HG03432 (cell line): ENCODE measurements at regions not wholly inside any gene's neighbourhood (a gene's known extent, or its start where the extent isn't known, plus 50 kb on each side); places are given as distances from the start of the nearest gene placed in this dataset.

Experiments used
- ATAC-seq: cut with Tn5 transposase; IDR thresholded peaks from one replicate; pipeline ENCODE4 v1.9.1; 2021; ENCODE audit warnings: mild to moderate bottlenecking, moderate library complexity; ENCODE audit not compliant: unreplicated experiment

DNA sequence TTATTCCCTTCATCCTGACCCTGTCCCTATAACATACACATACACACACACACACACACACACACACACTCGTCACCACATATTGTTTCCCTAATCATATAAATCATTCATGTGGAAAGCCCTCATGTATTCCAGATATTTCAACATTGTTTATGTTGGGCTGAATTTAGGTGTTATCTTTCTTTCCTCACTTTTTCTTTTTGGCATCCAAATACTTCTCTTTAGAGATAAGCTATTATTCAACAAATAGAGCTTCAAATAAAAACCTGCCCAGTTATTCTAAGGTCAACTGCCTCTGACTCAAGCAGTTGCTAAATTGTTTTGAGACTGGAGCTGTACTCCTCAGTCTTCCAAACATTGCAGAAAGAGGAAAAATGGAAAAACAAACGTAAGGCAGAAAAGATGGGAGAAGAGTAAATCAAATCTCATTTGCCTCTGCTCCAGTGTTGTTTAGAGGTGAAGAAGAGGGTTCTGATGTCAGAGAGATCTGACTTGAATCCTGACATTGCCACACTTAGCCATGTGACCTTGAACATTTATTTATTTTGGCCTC is 215.7 kb downstream of the GAS1 start:
- ATAC-seq, result no peak

DNA sequence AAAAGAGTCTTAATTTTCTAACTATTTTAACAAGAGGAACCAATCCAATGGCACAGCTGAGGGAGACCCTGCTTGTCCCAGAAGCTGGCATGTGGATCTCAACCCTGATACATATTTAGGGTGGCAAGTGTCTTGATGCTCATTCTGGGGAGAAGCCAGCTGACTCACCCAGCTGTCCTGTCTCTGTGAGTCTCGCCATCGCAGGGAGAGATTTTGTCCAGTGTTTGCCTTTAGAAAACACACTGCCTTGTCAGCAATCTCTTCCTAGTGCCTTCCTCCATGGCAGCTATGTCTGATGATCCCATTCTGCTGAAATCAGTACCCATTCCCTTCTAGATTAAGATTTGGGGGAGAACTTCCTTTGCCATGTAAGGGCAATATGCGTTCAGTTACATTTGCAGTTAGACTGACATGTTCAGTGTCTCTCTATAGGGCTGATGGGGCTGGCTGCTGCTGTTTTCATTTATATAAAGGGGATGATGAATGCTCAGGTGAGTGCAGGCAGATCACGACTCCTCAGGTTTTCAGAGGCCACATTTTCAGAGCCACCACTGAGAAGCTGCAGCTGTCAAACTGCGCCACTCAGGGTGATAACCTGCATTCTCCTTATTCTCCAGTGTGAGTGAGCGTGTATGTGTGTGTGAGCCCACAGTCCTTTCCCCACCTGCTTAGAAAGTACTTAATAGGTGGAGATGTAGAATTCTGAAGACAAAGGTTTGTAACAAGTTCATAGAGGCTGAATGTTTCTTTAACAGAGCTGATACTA is 217.0 kb downstream of the GAS1 start:
- no peak for ATAC-seq

DNA sequence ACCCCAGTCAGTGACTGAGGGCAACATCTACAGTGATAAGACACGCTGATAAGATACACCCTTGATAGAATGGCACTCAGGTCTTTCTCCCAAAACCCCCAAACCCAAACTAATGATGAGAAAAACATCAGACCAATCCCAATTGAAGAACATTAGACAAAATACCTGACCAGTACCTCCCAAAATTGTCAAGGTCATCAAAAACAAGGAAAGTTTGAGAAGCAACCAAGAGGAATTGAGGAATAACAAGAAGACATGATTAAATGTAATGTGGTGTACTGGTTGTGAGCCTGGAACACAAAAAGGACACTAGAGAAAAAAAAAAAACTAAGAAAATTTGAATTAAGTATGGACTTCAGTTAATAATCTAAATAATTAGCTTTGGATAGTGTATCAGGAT is 222.8 kb downstream of the GAS1 start:
- no peak for ATAC-seq

DNA sequence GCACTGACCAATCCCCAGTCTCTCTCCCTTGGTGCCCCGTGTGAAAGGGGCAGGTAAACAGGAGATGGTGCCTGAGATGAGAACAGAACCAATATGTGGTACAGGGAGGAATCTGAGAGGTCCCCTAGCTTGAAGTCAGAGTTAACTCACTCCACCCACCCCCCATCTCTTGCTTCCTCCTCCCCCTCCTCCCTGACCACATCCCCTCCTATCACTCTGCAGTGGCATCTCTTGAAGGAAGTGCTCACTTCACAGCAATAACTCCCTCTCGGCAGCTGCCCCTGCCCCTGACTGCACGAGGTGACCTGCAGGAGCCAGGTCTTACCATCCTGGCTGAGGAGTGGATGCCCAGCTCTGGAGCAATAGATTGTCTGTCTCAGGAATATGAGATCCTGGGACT is 224.0 kb downstream of the GAS1 start:
- no peak for ATAC-seq

DNA sequence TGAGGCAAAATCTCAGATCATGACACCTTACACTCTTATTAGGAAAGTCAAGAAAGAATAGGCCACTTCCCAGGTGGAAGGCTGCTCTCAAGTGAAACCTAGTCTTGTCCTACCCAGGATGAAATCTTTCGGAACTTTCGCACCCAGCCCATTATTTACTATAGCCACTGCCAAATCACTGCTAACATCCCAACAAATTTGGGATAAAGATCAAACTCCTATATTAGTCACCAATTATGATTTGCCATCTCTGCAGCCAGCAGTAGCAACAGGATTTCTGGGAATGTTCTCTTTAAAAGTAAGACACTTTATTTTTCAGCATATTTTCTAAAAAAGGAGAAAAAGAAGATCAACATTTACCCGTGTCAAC is 224.6 kb downstream of the GAS1 start:
- no peak for ATAC-seq

DNA sequence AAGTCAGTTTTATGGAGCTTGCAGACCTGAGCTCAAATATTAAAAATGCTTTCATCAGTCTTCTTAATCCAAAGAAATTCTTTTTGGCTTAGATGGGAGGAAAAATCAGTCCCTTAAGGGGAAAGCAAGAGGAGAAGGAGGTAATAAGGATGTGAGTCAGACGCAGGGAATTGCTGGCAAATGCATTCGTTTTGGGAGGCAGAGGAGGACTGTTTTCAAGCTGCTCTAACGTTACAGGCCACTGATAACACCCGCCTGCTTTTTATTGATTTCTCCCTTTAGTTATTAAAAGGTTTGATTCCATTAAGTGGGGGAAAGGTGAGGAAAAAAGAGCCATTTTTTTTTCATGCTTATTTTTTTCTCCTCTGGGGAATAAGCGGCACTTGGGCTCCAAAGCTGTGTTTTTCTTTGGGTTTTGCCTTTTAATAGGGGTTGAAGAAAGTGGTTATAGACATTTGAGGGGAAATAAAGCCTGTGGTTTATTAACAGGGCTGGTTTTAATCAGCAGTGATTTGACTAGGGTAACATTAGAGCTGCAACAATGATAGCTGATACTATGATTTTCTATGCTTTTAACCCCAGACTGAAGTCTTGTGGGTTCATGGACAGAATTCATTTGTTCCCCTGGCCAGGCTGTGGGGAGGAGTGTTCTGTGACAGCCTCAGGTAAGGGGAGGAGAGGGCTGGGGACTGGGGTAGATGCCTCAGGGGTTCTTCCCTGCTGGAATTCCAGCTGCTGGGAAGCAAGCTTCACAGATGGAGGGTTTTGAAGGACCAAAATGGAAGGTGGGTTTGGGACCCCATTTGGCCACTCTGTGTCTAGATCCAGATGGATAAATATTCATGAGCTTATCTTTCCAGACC is 225.2 kb downstream of the GAS1 start:
- ATAC-seq, result no peak

DNA sequence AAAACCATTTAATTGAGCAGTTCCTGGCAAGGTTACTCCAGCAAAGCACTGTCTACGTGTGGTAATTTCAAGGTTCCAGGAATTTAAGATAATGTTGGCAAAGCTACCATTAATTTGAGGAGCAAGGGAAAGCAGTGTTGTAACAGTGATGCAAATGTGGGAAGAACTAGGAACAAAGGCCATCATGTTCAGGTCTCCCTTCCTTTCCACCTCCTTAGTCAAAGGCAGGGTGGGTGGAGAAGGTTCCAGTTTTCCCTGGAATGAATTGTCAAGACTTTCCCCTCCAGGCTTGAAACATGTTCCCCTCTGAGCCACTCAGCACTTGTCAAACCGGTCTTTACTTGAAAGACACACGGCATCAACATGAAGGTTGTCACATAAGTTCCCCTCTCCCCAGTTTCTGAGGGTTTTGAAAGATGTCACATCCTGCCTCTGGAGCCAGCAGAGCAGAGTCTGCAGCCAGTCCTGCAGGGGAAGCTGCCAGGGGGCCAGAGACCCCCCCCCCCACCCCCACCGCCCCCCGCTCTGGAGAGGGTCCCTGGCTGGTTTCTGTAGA is 226.0 kb downstream of the GAS1 start:
- ATAC-seq, result no peak

DNA sequence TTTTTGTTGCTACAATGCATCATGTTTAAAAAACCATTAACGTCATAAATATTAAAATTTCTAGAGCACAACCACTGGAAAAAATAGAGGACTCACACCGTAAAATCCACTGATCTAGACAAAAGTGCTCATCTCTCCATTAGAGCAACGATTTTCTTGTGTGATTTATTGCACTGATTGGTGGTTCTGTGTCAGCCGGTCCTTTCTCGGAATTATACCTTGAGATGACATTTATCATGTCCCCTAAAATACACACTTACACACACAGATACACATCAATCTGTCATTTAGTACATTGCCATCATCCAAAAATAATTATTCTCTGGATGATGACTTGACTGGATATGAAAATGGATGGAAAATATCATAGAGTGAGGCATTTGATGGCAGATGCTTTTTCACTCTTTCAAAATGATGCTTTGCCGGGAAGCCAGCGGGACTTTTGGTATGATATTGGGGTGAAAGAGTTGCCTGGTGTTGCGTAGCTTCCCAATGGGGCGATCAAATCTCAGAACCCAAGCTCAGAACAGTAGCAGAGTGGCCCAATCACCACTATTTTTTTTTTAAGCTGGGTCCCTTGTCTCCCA is 226.6 kb downstream of the GAS1 start:
- ATAC-seq, result no peak

DNA sequence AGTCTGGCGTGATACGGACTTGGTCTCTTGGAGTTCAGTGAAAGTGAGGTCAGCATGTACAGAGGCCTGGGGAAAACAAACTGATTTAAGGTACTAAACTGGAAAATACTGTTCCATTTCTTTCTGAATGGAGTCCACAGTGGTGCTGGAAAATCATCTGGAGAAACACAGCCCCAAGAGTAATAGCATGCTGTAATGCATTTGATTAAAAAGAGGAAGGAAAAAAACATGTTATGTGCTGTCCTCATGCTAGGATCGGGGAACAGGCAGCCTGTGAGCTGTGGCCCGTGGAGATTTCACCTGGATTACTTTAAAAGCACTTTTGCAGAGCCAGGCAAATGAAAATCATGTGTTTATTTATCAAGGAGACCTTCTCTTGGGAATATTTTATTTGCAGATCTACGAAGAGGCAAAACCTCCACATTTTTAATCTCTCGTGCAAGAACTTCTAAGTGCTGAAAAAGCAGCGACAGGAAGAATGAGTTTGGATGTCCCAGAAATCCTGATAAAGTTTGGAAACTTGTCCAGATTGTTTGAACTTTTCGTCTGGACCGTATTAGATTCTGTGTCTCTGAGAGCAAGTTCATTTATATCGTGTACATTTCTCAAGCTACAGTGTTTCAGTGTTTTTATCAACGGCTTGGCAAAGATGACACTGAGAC is 228.8 kb downstream of the GAS1 start:
- no peak for ATAC-seq

DNA sequence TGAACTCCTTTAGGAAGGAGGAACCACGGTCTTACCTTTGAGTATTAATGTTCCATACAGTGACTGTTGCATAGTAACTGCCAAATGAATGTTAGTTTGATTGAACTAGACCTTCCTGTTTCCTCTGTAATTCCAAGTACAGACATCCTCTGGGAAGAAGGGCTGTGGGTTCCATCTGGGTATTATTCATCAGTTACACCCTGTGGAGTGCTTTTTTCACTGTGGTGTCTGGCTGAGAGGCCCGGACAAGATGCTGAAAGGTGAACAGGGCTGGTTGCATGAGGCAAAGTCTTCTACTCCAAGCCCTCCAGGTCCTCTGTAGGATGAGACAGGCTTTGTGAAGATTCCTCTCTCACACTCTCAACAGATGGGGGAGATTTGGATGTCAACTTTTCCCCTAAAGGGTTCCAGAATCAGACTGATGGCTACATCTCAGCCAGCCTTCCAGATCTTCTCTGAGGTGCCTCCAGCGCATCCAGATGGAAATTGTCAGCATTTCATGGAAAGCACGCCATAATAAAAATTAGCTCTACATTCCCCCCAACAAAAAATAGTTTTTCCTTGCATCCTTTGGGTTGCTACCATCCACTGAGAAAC is 230.9 kb downstream of the GAS1 start:
- ATAC-seq, result no peak

DNA sequence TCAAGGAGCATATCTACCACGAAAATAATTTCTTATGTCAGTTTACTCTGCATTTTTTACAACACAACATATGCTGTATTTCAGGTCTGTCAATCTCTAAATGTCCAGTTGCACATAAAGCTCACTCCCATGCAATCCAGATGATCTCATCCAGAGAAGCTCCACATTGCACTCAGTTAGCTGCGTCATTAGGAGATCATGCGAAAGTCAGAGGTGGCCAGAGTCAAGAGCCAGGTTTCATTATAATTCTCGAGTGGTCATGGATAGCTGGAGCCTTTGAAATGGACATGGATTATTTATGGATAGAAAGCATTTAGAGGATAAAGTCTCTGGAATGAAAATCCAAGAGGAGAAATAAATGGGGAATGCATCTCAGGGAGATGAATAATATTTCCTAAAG is 232.3 kb downstream of the GAS1 start:
- ATAC-seq, result no peak

DNA sequence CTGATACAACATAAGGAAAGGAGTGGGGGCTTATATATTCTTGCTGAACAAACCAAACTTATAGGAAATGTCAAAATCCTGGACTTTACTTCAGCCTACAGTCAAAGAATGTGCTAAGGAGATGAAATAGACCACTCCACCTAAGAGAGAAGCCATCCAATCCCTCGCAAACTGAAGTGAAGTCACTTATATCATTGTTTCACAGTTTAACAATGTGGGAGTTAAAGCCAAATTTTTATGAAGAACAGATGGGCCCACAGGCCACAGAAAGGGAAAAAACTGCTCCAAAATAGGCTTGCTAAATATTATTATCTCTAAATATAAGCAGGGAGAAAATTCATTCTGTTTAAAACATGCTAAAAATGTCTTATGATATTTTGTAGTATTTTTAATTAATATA is 233.3 kb downstream of the GAS1 start:
- ATAC-seq, result no peak

DNA sequence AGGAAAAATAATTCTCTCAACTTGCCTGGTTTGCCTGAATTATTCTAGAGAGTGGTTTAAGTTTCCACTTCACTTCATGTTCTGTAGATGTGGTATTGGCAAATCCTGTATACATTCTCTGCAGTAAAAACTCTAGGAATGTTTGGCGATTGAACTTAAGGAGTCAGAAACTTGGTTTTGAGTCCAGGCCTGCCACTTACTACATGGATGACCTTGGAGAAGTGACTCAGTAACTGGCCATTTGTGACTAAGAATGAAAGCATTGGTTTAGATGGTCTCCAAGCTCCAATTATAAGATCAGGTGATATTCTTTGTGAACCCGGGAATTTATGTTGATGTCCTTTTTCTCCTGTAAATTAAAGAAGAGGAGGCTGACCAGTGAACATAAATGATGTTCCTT is 233.8 kb downstream of the GAS1 start:
- ATAC-seq, result no peak

DNA sequence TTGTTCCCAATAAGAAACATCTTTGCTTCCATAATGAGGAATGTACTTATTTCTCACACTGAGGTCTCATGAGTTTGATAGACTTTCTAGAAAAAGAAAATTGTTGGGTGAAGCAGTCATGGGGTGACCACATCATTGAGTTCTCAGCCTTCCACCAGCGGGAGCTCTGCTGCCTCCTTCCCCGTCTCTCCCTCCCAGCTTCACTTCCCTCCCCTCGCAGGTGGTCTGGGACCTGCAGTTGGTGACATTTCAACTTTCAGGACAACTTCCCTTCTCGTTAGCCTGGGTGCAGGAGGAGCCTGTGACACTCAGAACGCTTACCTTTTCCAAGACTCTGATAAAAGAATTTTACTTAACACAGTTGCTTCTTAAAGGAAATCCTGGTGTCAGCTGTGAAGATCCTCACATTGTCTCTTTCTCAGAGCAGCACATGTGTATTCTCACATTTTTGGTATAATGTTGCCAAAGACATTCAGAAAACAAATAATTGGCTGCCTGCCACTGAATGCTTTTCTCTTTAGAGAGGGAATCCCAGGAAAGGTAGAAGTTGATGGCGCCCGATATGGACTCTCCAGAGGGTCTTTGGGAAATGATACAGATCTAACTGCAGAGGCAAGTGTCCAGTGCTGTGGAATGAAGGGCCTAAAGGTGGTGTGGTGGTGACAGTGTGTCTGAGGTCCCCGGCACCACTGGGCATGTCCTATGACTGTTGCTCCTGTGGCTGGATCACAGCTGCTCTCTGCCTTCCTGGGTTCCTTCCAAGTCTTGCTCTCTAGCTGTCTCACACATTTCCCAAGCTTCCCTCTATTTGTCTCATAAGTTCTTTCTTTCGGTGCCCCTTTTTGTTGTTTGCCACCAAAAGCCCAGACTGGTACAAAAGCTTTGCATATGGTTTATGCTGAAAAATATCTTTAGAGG is 238.1 kb downstream of the GAS1 start:
- ATAC-seq, result no peak

DNA sequence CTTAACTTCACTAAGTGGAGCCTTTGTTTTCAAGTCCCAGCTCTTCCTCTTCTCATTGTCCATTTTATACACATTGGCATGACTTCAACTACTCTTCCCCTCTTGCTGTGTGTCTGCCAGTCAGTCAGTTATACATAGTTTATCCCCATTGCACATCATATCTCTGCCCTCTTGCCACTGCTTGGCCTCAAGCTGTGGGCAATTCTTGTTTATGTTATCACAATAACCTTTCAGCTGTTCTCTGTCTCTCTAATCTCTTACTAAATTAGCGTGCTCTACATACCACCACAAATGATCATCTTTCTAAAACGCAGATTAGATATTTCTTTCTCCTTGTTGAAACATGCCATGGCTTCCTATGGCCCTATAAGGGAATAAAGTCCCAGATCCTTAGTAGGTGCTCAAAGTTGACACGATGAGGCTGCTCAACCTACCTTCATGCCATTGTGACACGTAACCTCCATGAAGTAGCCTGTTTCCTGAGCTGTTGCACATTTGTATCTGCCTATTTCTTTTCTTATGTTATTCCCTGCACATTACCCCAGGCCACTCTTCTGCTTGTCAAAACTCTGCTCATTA is 239.3 kb downstream of the GAS1 start:
- no peak for ATAC-seq

DNA sequence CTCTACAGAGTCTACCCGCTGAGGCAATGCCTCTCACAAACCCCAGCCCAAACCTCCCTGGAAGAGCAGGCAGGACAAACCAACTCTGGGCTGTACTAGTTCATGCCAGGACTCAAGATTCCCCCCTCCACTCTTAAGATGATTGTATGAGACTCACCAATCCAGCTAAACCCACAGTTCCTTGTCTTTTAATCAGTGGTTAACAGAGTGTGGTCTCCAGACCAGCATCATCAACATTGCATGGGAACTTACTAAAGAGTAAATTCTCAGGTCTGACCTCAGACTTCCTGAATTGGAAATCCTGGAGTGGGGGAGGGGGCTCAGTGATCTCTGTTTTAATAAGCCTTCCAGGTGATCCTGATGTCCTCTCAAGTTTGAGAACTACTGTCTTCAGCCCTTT is 240.9 kb downstream of the GAS1 start:
- ATAC-seq, result no peak

DNA sequence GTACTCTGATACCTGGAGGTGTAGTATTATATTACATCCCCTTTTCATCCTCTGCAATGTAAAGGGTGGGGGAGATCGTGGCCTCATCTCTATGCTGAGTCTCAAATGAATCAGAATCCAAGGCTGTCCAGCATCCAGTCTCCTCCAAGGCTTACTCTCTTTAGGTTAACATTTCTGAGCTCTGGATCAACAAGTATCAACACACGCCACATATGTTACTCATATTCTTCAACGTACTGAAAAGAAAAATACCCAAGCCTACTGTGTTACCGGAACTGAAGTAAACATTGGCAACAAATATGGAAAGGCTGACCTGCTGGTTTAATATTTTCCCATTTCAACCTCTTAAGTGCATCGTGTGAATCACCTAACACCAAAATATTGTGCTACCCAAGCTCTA is 241.8 kb downstream of the GAS1 start:
- ATAC-seq, result no peak

DNA sequence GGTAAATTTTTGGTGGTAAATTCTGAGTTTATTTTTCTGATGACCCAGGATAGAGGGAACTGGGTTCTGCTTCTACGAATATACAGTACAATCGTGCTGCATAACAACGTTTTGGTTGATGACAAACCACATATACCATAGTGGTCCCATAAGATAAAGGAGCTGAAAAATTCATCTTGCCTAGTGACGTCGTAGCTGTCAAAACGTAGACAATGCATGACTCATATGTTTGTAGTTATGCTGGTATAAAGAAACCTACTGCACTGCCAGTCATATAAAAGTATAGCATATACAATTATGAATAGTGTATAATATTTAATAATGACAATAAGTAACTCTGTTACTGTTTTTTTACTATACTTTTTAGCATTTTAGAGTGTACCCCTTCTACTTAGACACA is 244.0 kb downstream of the GAS1 start:
- no peak for ATAC-seq

DNA sequence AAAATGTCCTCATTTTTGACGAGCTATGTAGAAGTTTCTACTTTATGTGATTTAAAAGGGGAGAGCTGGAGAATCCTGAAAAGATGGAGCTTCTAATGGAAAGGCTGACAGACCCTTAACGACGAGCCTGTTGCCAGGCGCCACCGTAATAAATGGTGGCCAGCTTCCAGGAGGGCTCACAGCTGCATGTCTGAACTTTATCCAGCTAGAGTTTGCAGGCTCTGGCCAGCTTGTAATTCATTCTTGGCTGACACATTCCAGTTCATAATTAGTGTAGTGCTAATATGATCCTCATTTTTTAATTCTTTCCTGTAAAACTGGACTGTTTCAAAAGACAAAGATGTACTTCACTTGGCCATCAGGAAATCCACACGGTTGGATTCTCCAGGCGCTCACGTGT is 246.7 kb downstream of the GAS1 start:
- ATAC-seq, result no peak
